Activated T-cell treated with anti-CD3 and anti-CD28 coated beads for 24 hours (primary cell): ENCODE measurements at regions not wholly inside any gene's neighbourhood (a gene's known extent, or its start where the extent isn't known, plus 50 kb on each side); places are given as distances from the start of the nearest gene placed in this dataset.

Source experiments
- DNase-seq: peaks from one replicate; pipeline ENCODE4 v3.0.0-alpha.2; 2020; ENCODE audit warnings: low read depth

GRCh38 chr6:47149554-47149953, 107.4 kb upstream of the ADGRF1 start:
- no peak for DNase-seq

GRCh38 chr6:47149066-47149465, 106.9 kb upstream of the ADGRF1 start:
- DNase-seq, result no peak

GRCh38 chr6:47147836-47148344, 105.8 kb upstream of the ADGRF1 start:
- no peak for DNase-seq

GRCh38 chr6:47147175-47147727, 105.1 kb upstream of the ADGRF1 start:
- DNase-seq, result no peak

GRCh38 chr6:47146431-47147174, 104.5 kb upstream of the ADGRF1 start:
- DNase-seq, result no peak

GRCh38 chr6:47145212-47145611, 103.1 kb upstream of the ADGRF1 start:
- no peak for DNase-seq

- no peak for DNase-seq
These were observed 102.2 kb upstream of the ADGRF1 start for GRCh38 chr6:47144306-47144705.

GRCh38 chr6:47141963-47142362, 99.8 kb upstream of the ADGRF1 start:
- DNase-seq, result no peak

- no peak for DNase-seq
These were observed 99.0 kb upstream of the ADGRF1 start for GRCh38 chr6:47141171-47141570.

- DNase-seq, result no peak
These were observed 95.9 kb upstream of the ADGRF1 start for GRCh38 chr6:47138046-47138445.

- no peak for DNase-seq
These were observed 94.9 kb upstream of the ADGRF1 start for GRCh38 chr6:47137073-47137472.

GRCh38 chr6:47135772-47136171, 93.6 kb upstream of the ADGRF1 start:
- DNase-seq, result no peak

GRCh38 chr6:47134476-47135189, 92.5 kb upstream of the ADGRF1 start:
- no peak for DNase-seq

- DNase-seq, result no peak
These were observed 91.3 kb upstream of the ADGRF1 start for GRCh38 chr6:47133230-47134000.

- DNase-seq, result no peak
These were observed 90.6 kb upstream of the ADGRF1 start for GRCh38 chr6:47132724-47133123.

GRCh38 chr6:47131773-47132172, 89.6 kb upstream of the ADGRF1 start:
- no peak for DNase-seq

- DNase-seq, result no peak
These were observed 88.0 kb upstream of the ADGRF1 start for GRCh38 chr6:47130086-47130485.

- DNase-seq, result no peak
These were observed 87.0 kb upstream of the ADGRF1 start for GRCh38 chr6:47129129-47129528.

GRCh38 chr6:47126647-47127391, 84.7 kb upstream of the ADGRF1 start:
- DNase-seq, result no peak

- DNase-seq, result no peak
These were observed 76.5 kb upstream of the ADGRF1 start for GRCh38 chr6:47118611-47119010.

- DNase-seq, result no peak
These were observed 75.2 kb upstream of the ADGRF1 start for GRCh38 chr6:47117314-47117713.

- DNase-seq, result no peak
These were observed 74.5 kb upstream of the ADGRF1 start for GRCh38 chr6:47116606-47117005.
